HG03135 (cell line): ENCODE measurements at regions not wholly inside any gene's neighbourhood (a gene's known extent, or its start where the extent isn't known, plus 50 kb on each side); places are given as distances from the start of the nearest gene placed in this dataset.
"Not testable (repeated sequence)": the region's sequence is repeated elsewhere in the genome, so short reads cannot be mapped to it uniquely, and the experiment has no call there.

Experiments
- ATAC-seq: cut with Tn5 transposase; IDR thresholded peaks from one replicate; pipeline ENCODE4 v1.9.1; 2021; ENCODE audit warnings: mild to moderate bottlenecking, moderate library complexity; ENCODE audit not compliant: unreplicated experiment

DNA sequence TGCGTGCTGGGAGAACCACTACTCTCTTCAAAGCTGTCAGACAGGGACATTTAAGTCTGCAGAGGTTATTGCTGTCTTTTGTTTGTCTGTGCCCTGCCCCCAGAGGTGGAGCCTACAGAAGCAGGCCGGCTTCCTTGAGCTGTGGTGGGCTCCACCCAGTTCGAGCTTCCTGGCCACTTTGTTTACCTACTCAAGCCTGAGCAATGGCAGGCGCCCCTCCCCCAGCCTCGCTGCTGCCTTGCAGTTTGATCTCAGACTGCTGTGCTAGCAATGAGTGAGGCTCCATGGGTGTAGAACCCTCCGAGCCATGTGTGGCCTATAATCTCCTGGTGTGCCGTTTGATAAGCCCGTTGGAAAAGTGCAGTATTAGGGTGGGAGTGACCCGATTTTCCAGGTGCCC, 542.5 kb upstream of the KLF4 start:
- ATAC-seq = not testable (repeated sequence)

DNA sequence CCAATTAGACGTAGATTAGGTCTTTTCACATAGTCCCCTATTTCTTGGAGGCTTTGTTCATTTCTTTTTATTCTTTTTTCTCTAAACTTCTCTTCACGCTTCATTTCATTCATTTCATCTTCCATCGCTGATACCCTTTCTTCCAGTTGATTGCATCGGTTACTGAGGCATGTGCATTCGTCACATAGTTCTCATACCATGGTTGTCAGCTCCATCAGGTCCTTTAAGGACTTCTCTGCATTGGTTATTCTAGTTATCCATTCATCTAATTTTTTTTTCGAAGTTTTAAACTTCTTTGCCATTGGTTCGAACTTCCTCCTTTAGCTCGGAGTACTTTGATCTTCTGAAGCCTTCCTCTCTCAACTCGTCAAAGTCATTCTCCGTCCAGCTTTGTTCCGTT, 541.7 kb upstream of the KLF4 start:
- not testable (repeated sequence) for ATAC-seq

DNA sequence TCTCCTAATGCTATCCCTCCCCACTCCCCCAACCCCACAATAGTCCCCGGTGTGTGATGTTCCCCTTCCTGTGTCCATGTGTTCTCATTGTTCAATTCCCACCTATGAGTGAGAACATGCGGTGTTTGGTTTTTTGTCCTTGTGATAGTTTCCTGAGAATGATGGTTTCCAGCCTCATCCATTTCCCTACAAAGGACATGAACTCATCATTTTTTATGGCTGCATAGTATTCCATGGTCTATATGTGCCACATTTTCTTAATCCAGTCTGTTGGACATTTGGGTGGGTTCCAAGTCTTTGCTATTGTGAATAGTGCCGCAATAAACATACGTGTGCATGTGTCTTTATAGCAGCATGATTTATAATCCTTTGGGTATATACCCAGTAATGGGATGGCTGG, 537.1 kb upstream of the KLF4 start:
- ATAC-seq = not testable (repeated sequence)

DNA sequence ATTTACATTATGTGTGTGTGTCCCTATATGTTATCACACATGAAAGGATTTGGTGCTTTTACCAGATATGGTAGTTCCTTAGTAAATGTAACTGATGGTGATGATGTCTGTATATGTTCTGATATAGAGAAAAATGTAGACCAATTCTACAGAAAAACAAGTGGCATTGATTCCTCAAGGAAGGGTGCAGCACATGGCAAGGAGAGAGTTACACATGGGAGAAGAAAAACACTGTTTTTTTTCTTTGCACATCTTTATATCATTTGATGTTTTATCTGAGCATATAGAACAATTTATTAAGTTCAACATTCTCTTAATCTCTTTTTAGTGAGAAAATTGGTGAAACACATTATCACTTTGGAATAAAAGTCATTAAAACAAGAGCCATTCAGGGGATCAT, 535.0 kb upstream of the KLF4 start:
- ATAC-seq = no peak

DNA sequence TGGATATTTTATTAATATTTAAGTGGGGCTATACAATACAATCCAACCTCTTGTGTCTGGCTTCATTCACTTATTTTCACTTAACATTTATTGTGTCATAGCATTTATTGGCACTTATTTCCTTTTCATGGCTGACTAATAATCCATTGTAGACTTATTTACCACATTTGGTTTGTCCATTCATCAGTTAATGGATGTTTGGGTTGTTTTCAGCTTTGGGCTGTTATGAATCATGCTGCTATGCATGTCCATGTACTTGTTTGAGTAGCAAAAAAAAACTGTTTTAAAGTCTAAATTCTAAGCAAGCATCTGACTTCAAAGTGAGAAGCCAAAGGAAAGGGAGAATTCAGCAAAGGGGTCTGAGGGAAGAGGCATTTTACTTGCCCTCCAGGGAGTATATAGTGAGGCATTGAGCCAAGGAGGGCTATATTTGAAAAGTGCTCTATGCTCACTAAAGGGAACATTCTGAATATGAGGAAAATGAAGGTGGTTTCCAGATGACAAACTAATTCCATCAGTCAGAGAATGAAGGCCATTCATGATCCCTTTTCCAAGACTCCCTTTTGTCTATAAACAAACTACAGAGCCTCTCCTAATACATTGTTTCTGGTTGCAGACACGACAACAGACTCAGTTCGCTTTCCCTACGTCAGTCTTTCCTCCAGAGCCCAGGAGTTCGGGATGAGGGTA, 532.8 kb upstream of the KLF4 start:
- no peak for ATAC-seq

DNA sequence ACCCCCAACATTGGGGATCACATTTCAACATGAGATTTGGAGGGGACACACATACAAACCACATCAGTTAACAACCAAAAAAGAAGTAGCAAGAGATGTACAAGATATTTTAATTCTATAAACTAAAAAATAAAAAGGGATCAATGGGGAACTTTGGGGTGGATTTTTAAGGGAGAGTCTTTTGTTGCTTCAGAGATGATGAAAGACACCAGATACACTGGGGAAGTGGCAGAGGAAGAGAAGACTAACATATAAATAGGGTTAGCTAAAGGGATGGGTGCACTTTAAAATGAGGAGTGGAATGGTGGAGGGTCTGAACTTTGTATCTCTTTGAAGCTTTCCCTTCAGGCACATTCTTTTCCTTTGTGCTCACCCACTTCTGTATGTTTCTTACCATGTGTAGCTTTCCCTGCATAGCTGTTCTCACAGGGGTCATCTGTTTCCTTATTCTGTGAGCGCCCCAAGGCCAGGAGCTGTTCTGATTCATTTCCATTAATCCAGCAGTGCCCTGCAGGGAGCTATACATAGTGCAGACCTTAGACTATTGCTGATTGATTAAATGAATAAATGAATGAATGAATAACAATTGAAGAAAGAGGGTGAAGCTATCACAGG, 531.6 kb upstream of the KLF4 start:
- ATAC-seq = no peak

DNA sequence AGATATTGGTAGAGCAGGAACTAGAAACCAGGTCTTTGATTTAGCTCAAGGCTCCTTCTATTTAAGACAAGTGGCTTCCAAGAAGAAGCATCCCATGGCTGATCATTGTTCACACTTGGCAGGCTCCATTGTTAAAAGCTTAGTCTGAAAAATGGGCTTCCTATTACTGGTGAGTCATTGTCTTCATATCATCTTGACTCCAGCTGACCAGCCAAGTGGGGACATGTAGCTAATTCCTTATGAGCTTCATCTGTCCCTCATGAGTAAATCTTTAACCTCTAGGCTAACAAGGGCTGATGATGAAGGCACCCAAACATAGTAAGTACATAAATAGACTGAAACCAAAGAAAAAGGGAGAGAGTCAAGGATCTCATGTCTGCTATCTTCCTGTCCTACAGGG, 530.3 kb upstream of the KLF4 start:
- ATAC-seq = no peak

DNA sequence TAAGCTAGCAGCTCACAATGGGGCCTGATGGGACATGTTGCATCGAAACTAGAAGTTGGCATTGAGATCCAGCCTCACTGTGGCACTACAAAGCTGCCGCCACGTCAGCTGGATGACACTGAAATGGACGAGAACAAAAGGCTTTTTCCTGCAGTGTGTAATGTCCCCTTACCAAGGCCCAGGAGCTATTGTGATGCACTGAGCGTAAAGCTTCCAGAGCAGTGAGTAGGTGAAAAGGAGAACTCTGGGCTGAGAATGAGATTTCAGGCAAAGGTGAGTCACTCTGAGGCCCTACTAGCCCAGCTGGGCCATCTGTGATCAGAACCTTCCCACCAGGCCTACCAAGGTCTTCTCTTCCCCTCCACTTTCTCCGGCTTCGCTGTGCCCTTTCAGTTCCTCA, 528.1 kb upstream of the KLF4 start:
- no peak for ATAC-seq

DNA sequence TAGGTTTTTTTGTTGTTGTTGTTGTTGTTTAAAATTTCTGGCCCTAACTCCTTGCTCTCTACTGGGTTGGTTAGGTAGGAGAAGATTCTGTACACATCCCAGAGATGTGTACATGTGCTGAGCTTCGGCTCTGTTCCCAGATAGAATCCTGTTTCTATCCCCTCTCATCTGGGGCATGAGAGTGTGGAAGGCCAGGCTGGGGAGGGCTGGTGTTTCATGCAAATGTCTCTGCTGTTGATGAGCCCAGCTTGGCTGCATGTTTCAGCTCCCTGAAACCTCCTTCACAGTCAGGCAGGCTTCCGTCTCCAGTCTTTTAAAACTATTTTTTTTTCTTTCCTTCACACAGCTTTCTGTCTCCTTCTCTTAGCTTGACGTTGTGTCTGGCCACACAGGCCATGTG, 526.9 kb upstream of the KLF4 start:
- ATAC-seq = no peak

DNA sequence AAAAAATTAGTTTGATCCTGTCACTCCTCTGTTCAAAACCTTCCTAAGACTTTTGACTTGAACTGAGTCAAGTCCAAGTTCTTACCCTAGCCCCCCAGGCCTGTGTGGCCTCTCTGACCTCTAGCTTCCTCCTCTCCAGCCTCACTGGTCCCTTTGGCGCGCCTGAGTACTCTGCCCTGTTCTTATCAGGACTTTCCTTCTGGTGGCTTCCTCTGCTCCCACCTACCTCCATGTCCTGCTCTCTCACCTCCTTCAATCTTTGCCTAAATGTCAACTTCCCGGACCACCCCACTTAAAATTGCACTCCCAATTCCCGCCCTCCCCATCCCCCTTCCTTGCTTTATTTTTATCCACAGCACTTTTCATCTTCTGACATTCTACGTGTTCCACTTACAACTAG, 526.1 kb upstream of the KLF4 start:
- no peak for ATAC-seq

DNA sequence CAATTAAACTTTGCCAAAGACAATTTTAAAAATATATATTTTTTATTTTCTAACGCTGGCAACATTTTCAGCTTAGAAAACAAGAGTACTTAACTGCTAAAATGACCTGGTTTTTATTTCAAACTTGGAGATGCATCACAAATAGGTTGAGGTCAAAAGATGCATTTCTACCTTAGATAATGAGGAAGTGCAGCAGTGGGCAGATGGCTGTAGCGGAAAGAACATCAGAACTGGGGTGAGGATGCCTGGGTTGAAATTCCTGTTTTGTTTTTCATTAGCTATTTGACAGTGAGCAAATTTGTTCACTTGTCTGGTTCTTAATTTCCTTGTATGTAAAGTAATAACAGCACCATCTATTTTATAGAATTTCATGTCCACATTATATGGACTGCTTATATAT, 524.8 kb upstream of the KLF4 start:
- no peak for ATAC-seq

DNA sequence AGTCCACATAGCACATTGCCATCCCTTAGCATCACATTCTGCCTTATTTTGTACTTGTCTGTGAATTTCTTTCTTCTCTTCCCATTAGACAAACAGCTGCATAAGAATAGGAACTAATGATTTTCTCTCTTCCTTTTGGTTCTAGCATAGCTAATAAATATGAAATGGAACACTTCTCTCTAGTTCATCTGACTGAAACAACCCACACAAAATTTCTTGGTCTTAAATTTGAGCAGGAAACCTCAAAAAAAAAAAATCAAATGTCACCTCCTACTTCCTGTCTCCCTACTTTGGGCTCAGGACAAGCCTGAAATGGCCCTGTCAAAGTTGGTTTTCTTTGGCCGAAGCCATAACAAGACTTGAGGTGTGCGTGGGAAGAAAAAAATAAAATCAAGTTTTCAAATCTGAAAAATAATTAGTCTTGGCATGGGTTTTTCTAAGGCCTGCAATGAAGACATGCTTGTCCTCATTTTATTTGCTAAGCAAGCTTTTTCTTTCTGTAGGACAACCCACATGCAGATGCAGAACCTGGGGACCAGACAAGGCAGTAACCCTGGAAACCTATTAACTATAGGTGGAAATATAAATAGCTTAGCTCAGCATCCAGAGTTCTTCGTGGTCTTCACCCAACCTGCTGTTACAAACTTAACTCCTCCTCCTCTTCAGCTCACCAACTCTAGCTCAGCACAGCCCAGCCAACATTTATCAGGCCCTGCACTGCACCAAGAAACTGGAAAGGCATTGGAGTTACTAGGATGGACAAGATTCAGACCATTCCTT, 523.5 kb upstream of the KLF4 start:
- ATAC-seq = no peak

DNA sequence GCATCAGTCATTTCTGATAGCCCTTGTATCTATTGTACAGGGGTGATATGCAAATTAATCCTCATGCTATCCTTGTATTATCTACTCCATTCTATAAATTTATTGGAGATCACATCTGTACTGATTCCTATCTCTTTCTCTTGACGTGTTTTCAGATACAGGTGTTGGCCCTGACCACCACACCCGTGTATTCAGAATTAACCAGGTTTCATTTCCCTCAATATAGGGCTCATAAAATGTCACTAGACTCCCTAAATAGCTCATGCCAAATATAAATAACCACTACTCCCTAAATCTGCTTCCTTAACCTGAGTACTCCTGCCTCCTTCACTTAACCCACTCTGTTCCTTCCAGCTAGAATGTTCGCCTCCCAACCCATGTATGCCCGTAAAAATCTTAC, 522.8 kb upstream of the KLF4 start:
- no peak for ATAC-seq

DNA sequence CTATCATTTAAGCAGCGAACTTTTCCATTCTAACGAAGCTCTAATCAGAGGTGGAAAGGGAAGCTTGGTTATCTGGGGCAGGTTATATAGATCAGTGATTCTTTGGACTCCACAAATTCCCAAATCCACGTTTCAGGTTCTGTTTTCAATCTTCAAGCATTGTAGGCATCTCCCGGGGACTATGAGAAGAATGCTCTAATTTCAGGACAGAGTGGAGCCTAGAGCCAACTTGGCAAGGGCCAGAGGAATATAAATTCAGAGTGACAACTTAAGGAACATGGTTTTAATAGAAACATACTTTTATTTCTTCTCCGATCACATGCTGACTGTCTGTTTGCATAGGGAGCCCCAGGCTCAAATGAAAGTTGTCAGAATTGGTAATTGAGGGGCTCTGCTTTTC, 514.0 kb upstream of the KLF4 start:
- ATAC-seq = no peak

DNA sequence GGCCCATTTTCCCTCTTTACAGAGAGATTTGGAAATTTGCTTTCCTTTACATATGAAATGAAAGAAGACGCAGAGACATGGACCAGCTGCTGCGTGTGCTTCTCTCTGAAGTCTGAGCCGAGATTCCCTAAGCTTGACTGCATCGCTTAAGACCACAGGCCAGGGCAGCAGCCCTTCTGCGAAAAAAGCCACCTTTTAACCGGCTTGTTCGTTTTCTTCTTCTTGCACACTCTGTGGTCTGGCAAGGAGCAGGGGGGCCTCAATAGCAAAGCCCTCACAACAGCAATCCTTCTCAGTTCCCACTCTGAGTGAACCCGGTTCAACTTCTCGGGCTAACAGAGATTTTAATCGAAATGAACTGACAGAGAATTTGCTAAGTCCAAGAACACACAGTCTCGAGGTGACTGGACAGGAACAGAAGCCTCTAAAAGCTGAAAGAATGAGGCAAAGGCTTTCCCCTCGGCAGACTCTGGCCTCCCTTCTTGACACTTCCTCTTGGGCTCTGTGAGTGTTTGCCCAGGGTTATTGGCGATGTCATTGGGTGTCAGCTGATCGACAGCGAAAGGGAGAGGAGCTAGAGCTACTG, 512.9 kb upstream of the KLF4 start:
- ATAC-seq = no peak

DNA sequence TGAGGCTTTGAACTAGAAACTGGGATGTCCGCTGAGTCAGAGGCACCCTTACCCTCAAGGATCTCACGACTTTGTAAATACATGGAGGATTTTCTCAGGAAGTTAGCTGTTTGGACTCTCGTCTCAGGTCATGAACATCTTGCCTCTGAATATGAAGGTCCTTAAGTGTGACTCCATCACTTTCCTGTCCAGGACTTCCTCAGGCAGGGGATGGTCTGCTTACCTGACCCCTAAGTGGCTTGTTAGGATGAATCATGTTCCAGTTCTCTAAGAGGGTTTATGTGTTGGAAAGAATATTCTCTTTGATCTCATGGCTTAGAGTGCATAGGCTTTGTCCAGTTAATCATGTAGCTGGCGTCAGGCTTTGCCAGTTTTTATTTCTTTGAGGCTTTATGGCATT, 511.7 kb upstream of the KLF4 start:
- no peak for ATAC-seq

DNA sequence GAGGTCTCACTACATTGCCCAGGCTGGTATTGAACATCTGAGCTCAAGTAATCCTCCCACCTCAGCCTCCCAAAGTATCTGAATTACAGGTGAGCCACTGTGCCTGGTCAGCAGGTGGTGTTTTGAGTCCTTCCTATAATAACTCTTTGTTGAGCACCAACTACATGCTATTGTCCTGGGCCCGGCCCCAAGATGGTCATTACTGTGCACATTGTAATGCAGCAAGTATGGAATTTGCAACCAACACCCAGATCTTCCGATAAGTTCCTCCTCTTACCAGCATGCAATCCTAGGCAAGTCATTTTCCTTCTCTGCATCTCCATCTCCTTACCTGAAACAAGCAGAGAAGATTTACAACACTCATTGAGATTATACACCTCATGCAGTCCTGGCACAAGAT, 510.3 kb upstream of the KLF4 start:
- no peak for ATAC-seq

DNA sequence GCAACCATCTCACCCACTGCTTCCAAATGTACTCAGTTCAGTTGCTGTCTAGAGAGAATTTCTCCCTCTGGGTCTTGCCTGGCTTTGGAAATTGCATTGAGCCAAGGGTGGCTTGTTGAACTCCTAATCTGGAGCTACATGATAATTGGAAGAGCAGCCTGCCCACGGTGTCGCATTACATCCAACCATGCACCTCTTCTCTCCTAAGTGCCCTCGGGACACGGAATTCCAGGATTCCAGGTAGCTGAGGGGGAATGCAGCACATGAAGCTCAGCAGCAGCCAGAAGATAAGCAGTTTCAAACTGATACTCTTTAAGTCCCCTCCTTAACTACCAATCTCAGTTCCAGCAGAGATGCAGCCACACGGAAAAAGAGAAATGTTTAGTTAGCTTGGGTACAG, 509.4 kb upstream of the KLF4 start:
- no peak for ATAC-seq

DNA sequence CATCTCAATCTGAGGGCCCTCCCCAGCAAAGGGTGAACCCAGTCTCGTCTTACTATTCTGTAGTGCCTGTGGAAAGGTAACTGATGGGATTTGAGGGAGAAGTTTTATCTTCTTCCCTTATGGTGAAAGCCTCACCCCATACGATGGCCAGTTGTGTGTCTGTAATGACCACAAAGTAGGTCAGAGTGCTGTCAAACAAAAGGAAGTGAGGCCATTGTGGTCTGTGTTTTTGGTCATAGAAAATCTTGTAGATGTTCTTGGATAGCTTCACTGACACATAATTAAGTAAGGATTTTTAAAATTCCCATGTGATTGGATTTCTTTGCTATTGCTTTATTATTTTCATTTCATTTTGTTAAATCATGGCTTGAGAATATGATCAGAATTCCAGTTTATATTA, 505.1 kb upstream of the KLF4 start:
- no peak for ATAC-seq

DNA sequence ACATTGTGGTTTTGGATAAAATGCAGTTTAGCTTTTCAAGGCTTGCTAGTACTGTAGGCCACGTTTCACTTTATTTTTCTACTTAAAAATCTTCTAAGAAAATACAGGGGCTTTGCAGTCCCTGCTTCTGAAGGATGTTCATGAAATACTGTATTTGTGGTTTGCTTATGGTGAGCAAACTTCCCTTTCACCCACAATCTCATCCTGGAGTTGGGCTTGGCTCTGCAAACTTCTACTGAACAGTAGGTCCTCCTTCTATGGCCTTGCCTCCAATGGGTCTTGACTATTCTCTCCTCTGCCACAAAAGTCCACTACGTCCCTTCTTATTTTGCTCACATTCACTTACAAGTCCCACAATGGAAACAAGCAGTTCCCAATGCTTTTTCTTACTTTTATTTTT, 502.7 kb upstream of the KLF4 start:
- no peak for ATAC-seq

DNA sequence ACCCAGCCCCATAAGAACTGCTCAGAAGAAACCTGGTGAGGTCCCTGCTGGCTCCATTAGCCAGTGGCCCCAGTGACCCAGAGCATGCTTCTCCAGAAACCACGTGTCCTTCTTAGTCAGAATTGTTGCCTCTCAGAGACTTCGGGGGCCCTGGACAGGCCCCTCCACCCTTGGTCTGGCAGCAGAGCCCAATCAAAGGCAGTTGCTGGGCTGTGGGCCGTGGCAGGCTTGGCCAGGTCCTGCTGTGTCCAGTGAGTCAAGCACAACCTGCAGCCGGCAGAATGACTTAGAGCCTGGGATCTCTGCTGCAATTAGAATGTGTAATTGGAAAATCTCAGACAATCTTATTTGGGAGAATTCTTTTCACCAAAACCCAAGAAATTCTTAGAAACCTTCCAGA, 502.0 kb upstream of the KLF4 start:
- no peak for ATAC-seq

DNA sequence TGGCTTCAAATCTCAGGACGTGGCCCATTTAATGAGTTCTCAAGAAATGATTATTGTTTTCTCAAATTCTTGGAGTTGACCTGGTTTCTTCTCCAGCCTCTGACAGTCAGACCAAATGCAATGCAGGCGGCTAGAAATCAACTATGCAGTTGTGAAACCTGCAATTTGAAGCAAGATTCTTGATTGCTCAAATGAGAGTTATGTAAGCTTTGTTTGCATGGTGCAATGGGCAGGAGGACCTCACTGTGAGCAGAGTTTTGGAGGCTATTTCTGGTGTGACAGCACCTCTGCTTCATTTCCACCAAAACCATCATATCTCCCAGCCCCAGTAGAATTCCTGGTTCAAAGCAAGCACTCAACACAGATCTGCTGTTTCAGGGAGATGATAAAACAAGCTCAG, 500.0 kb upstream of the KLF4 start:
- ATAC-seq = no peak
